Glomerular endothelial cell (primary cell): ENCODE measurements at regions not wholly inside any gene's neighbourhood (a gene's known extent, or its start where the extent isn't known, plus 50 kb on each side); places are given as distances from the start of the nearest gene placed in this dataset.
"Not testable (repeated sequence)": the region's sequence is repeated elsewhere in the genome, so short reads cannot be mapped to it uniquely, and the experiment has no call there.

ENCODE experiments used
- DNase-seq: peaks from one replicate; pipeline ENCODE4 v3.0.0-alpha.2; 2011; ENCODE audit warnings: low read depth, low spot score; ENCODE audit errors: extremely low read depth

- no peak for DNase-seq
These were observed 641.5 kb upstream of the NECTIN3 start for GRCh38 chr3:110430146-110430545.

- DNase-seq: no peak
These were observed 635.4 kb upstream of the NECTIN3 start for GRCh38 chr3:110436209-110436608.

- DNase-seq: not testable (repeated sequence)
These were observed 631.5 kb upstream of the NECTIN3 start for GRCh38 chr3:110440066-110440653.

- DNase-seq: no peak
These were observed 617.5 kb upstream of the NECTIN3 start for GRCh38 chr3:110454066-110454465.

GRCh38 chr3:110456001-110456400, 615.6 kb upstream of the NECTIN3 start:
- DNase-seq: no peak

- DNase-seq: no peak
These were observed 615.0 kb upstream of the NECTIN3 start for GRCh38 chr3:110456438-110457138.

- no peak for DNase-seq
These were observed 614.1 kb upstream of the NECTIN3 start for GRCh38 chr3:110457508-110457907.

- DNase-seq: no peak
These were observed 612.6 kb upstream of the NECTIN3 start for GRCh38 chr3:110459021-110459420.

GRCh38 chr3:110470310-110470709, 601.3 kb upstream of the NECTIN3 start:
- DNase-seq: no peak

- no peak for DNase-seq
These were observed 598.2 kb upstream of the NECTIN3 start for GRCh38 chr3:110473405-110473804.

- DNase-seq: no peak
These were observed 597.2 kb upstream of the NECTIN3 start for GRCh38 chr3:110474397-110474796.

- no peak for DNase-seq
These were observed 593.1 kb upstream of the NECTIN3 start for GRCh38 chr3:110478377-110479054.

- no peak for DNase-seq
These were observed 591.9 kb upstream of the NECTIN3 start for GRCh38 chr3:110479731-110480130.

GRCh38 chr3:110485389-110485788, 586.2 kb upstream of the NECTIN3 start:
- DNase-seq: no peak

- DNase-seq: no peak
These were observed 583.8 kb upstream of the NECTIN3 start for GRCh38 chr3:110487840-110488239.

- no peak for DNase-seq
These were observed 580.2 kb upstream of the NECTIN3 start for GRCh38 chr3:110491413-110491812.

- no peak for DNase-seq
These were observed 578.7 kb upstream of the NECTIN3 start for GRCh38 chr3:110492876-110493275.

- no peak for DNase-seq
These were observed 578.1 kb upstream of the NECTIN3 start for GRCh38 chr3:110493438-110494092.

- no peak for DNase-seq
These were observed 577.5 kb upstream of the NECTIN3 start for GRCh38 chr3:110494093-110494490.

- no peak for DNase-seq
These were observed 576.9 kb upstream of the NECTIN3 start for GRCh38 chr3:110494728-110495127.

- no peak for DNase-seq
These were observed 576.3 kb upstream of the NECTIN3 start for GRCh38 chr3:110495201-110495927.
